GM21825 (cell line): ENCODE measurements at regions not wholly inside any gene's neighbourhood (a gene's known extent, or its start where the extent isn't known, plus 50 kb on each side); places are given as distances from the start of the nearest gene placed in this dataset.
"Not testable (repeated sequence)": the region's sequence is repeated elsewhere in the genome, so short reads cannot be mapped to it uniquely, and the experiment has no call there.

Experiments
- ATAC-seq: cut with Tn5 transposase; IDR thresholded peaks from one replicate; pipeline ENCODE4 v1.9.1; 2021; ENCODE audit warnings: mild to moderate bottlenecking, moderate library complexity; ENCODE audit not compliant: unreplicated experiment

GRCh38 chr7:68707958-68708357, 890.3 kb upstream of the AUTS2 start:
- ATAC-seq = no peak

GRCh38 chr7:68712956-68713495, 885.2 kb upstream of the AUTS2 start:
- ATAC-seq = no peak

DNA sequence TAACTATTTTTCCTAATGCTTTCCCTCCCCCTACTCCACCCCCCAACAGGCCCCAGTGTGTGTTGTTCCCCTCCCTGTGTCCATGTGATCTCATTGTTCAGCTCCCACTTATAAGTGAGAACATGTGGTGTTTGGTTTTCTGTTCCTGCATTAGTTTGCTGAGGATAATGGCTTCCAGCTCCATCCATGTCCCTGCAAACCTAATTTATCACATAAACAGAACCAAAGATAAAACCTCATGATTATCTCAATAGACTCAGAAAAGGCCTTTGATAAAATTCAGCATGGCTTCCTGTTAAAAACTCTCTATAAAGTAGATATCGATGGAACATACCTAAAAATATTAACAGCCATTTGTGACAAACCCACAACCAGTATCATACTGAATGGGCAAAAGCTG, 884.1 kb upstream of the AUTS2 start:
- ATAC-seq = not testable (repeated sequence)

DNA sequence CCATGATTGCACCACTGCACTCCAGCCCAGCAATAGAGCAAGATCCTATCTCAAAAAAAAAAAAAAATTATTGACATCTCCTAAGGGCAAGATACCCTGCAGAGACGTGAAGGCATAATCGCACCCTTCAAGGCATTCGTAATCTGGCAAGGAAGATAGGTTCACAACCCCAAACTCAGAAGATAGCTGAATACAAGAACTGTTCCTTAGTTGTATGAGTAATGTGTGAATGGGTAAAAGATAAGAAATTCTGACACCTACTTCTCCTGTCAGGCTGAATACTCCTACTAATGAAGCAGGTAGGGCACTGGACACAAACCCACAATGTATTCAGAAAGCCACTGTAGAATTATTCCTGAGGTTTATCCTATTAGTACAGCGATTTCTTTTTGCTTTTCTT, 882.4 kb upstream of the AUTS2 start:
- ATAC-seq = no peak

DNA sequence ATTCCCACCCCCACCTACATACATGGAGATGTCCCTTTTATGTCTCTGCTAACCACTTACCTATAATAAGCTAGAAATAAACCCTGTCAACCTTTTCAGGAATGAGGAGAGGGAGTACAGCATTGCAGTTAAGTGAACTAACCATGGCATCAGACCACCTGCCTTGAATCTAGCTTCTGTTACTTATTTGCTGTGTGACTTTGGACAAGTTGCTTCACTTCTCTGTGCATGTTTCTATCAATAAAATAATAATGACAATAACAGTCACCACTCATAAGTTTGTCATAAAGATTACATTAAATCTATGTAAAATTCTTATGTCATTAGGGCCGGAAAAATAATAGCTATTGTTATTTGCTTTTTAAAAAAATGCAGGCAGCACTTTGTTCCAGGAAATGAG, 881.1 kb upstream of the AUTS2 start:
- no peak for ATAC-seq

GRCh38 chr7:68718097-68718551, 880.2 kb upstream of the AUTS2 start:
- no peak for ATAC-seq

DNA sequence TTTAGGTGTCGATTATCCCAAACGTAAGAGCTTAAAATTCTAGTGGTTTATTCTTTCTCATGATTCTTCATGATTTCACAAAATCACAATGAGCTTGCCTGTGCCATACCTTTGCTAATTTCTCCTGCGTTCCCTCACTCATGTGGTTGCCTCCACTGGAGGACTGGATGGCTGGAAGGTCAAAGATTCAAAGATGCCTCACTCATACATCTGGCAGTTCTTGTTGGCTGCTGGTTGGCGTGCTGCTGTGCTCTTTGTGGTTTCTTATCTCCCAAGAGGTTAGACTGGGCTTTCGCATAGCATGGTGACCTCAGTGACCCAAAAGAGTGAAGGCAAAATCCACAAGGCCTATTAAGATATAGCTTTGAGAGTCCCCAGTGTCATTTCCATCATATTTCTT, 877.6 kb upstream of the AUTS2 start:
- ATAC-seq = no peak

DNA sequence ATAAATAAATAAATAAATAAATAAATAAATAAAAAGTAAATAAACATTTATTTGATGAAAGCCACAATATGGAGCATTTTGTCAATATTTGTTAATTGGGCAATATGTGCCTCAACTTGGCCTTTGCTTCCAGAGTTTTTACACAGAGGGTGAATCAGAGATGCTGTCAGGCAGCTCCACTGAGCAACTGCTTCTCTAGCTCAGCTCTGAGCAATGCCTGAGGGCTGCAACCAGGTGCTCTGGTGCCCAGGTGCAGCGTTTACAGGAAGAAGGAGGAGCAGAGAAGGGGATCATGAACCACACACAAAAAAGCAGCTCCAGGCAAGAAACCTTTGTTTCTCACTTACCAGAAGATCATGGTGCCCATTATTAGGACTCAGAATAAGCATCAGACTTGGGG, 876.2 kb upstream of the AUTS2 start:
- ATAC-seq = no peak

DNA sequence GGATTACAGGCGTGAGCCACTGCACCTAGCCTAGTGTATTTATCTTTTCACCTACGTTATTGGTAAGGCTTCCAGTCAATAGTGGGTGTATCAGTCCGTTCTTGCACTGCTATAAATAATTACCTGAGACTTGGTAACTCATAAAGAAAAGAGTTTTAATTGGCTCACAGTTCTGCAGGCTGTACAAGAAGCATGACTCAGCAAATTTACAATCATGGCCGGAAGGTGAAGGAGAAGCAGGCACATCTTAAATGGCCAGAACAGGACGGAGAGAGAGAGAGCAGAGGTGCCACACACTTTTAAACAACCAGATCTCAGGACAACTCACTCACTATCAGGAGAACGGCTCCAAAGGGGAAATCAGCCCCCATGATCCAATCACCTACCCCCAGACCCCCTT, 873.3 kb upstream of the AUTS2 start:
- no peak for ATAC-seq

DNA sequence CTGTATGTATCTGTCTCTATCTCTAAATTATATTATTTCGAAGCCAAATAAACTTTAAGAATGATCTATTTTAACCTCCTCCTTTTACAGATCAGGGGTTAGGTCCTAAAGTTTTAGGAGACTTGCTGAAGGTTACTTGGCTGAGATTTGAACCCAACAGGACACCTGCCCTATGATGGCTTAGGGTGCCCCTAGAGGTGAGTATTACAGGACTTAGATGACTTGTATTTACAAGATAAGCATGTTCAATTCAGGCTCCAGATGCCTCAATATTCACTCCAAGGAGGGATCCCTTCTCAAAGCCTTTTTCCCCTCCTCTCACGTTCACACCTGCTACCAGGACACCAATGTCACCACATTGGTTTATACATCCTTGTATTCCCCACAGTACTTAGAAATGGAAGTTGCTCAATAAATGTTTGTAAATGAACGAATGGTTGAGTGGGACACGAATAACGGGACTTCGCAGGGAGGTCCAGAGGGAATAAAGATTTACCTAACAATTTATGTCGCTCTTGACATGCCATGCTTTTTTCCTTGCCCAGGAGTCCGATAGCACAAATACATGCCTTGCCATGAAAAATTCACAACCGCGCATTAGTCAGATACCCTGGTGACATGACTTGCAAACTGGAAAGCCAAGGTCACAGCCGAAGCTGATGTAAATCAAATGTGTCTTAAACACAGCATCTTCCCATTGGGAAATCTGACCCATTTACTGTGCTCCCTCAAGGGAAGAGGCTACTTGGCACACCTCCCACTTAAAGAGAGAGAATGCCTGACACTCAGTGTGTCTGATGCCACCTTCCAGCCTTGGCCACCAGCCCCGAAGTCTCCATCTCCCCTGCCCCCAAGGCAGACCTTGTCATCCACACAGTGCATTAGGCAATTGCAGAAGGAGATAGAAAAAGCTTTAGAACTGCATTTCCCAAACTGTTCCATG, 872.2 kb upstream of the AUTS2 start:
- no peak for ATAC-seq

DNA sequence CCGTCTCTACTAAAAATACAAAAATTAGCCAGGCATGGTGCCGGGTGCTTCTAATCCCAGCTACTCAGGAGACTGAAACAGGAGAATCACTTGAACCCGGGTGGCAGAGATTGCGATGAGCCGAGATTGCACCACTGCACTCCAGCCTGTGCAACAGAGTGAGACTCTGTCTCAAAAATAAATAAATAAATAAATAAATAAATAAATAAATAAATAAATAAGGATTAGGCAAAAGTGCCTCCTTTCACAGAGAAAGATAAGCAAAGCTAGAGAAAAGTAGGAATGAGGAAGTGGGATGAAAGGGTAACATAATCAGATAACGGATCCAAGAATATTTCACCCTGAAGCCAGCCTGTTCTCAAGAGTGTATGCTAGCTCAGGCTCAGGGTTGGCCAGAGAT, 869.6 kb upstream of the AUTS2 start:
- ATAC-seq = not testable (repeated sequence)

GRCh38 chr7:68729371-68729770, 868.9 kb upstream of the AUTS2 start:
- ATAC-seq = no peak

- no peak for ATAC-seq
These were observed 868.1 kb upstream of the AUTS2 start for GRCh38 chr7:68730194-68730593.

GRCh38 chr7:68730964-68731363, 867.3 kb upstream of the AUTS2 start:
- no peak for ATAC-seq

DNA sequence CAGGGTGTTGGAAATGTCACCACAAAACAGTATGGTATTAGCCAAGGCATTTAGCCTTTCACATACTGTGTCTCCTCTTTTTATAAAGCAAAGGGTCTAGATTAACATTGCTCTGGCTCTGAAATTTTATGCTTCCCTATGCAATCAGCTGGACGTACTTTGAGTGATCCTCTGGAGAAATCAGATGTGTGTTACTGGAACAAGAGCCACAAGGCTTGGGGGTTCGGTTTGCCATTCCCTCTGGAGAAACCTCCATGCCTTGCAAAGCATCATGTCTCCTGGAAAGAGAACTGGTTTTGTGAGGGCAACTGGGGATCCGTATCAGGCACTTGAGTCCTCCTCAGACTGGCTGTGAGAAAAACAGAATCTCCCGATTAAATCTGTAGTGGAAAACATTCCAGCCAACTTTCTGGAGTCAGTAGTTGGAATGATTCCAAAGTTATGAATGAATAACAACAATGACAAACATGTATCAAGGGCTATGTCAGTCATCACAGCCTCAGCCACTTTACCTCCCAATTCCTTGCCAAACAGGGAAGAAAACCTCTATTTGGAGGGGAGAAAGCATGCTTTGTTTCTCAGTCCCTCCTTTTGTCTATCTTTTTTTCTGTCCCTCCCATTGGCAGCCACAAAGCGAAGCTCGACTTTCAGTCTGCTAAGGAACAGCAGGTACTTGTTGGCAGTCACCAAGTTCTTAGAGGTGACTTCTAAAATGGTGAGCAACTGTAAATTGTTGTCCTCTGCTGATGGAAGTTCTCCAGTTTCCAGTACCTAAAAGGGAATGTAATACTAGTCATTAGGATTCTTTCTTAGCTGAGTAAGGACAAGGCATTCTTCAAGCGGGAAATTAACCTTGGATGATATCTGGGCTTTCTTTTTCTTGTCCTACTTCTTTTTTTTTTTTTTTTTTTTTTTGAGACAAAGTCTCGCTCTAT, 864.8 kb upstream of the AUTS2 start:
- ATAC-seq = no peak

GRCh38 chr7:68734431-68734830, 863.8 kb upstream of the AUTS2 start:
- ATAC-seq = no peak

DNA sequence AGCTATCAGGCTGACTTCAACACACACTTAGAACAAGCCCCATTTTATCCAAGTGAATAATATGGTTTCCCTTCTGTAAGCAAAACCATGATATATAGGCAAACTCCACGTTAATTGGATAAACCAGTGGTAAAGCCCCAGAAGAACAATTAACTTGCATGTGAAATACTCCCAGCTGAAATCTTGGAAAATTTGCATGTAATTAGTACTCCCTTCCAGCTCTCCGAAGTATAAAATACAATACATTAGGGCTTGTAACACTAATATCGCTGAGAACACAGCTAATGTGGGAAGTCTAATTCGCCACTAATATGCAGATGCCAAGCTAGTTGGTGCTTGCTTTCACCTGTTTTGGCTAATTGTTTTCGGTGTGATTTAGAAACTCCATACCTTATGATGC, 859.0 kb upstream of the AUTS2 start:
- ATAC-seq = no peak

DNA sequence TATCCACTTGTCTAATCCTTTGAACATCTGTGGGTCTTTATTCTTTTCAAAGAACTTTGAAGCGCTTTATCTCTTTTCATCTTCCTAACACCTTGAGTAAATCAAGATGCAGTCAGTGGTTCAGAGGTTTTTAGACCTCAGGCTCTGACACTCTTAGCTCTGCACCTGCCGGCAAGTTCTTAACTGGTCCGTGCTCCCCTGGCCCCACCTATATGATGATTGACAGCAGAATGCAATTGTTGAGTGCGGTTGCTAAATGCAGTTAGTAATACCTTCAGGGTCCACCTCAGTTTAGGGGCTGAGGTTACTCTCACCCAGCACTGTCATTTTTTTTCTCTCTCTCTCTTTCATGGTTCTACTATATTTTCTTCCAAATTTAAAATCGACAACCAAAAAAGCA, 854.2 kb upstream of the AUTS2 start:
- ATAC-seq = no peak

DNA sequence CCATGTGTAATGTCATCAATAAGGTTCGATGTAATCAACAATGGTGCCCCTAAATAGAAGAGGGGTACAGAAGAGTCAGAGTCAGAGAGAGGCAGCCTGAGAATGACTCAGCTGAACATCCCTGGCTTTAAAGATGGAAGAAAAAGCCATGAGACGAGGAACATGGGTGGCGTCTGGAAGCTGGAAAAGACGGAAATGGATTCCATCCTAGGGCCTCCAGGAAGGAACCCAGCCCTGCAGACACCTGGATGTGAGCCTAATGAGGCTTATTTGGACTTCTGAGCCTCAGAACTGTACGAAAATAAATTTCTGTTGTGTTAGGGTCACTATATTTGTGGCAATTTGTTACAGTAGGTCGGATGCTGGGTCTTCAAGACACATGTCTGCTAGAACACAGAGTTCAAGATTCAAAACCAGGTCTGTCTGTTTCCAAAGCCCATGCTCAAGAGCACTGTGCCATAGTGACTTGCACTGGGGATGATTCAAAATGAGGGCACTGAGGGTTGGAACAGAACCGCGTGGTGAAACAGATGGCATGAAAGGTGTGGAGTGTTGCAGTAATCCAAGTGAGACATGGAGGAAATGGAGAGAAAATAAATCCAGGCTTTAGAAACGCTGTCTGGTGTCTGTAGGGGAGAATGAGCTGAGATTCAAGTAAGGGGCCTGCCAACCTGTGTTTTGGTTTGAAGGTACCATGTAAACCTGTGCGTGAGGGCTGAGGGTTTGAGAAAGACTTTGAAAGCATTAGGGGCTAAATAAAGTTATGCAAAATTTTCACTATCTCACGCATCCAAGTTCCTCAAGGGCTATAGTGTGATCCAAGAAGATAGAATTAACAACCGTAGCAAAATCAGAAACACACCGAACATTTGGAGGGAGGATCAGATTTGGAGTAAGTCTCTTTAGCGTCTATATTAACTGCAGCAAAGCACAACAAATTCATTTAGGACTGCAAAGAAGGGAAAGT, 849.1 kb upstream of the AUTS2 start:
- ATAC-seq = no peak

DNA sequence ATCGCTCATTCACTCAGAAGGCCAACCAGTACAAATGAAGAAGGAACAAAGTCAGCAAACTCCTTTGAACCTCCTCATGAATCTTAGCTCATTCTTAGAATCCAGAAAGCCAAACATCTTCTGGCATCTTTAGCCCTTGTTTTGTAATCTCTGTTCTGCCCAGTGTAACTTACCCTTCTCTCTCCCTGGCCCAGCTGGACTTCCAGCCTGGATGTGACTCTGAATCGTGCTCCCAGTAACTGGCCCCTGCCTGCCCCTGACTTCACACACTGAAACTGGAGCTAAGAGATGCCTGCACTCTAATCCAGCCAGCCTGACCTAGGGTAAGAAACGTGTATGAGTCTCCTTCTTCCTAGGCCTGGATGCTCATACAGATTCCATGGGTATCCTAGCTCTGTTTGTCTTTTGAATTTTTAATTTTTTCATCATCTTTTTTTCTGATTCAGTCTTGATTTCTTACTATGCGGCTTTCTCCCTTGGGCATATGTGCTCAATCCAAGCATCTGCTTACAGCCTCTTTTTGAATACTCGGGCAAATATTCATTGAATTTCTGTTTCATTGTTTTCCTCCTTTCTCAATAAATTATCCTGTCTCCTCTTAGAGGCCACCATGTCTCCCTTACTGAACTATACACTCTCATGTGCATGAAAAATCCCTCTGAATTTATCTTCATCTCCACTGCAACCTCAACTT, 845.6 kb upstream of the AUTS2 start:
- ATAC-seq = no peak
